ENCODE measurements at regions not wholly inside any gene's neighbourhood (a gene's known extent, or its start where the extent isn't known, plus 50 kb on each side); places are given as distances from the start of the nearest gene placed in this dataset.
"Not testable (repeated sequence)": the region's sequence is repeated elsewhere in the genome, so short reads cannot be mapped to it uniquely, and the experiment has no call there.

DNA sequence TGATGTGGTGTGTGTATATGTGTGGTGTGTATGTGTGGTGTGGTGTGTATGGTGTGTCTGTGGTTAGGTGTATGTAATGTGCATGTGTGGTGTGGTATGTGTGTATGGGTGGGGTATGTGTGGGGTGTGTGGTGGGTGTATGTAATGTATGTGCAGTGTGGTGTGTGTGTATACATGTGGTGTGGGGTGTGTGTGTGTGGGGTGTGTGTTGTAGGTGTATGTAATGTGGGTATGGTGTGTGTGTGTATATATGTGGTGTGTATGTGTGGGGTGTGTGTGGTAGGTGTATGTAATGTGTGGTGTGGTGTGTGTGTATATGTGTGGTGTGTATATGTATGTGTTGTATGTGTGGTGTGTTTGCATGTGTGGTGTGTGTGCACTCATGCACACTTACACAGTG, 84.8 kb upstream of the ID2 start:
- no peak for DNase-seq (ENCODE audit: low spot score)

DNA sequence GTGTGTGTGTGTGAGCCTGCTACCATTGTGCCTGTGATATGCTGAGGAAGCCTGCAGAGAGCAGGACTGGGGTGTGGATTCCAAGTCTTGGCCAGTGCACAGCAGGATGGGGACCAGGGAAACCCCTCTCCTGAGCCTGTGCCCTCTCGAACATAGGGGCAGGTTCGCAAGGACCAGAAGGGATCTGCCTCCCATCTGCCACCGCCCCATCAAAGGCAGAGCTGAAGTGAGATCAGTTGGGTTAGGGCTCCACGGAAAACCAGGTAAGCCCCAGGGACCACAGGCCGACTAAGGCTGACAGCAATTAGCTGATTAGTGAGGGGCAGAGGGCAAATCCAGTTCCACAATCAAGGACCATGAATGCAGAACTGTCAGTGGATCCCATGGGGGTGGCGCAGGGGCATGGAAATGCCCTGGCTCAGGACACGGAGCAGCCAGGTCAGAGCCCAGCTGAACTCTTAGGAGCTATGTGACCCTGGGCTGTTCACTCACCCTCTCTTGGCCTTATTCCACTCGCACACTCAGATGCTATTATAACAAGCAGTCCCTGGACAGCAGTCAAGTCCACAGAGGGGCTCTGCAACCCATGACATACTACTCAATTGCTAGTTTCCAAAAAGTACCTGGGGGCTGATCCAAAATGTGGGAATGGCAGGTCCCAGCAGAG, 84.2 kb upstream of the ID2 start:
- no peak for DNase-seq (ENCODE audit: low spot score)

DNA sequence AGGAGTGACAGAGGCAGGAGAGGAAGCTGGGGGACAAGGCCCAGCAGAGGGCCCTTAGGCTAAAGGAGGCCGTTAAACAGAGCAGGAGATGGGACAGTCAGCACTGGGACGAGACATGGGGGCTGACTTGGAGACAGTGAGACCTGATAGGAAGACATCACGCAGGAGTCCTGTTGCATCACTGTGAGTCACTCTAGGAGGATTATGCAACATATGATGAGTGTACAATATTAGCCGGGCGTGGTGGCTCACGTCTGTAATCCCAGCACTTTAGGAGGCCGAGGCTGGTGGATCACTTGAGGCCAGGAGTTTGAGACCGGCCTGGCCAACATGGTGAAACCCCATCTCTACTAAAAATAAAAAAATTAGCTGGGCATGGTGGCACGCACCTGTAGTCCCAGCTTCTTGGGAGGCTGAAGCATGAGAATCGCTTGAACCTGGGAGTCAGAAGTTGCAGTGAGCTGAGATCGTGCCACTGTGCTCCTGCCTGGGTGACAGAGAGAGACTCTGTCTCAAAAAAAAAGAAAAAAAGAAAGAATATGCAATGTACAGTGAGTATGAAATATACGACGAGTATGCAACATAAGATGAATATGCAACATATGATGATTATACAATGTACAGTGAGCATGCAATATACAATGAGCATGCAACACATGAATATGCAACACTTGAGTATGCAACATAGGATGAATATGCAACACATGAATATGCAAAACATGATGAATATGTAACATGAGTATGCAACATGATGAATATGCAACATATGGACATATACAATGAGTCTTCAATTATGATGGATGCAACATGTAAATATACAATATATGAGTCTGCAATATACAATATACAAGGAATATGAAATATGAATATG, 83.3 kb upstream of the ID2 start:
- peak; percentile 23 for DNase-seq (ENCODE audit: low spot score)

- no peak for DNase-seq (ENCODE audit: low spot score)
Measured at GRCh38 chr2:8599421-8600242, 82.2 kb upstream of the ID2 start.

- DNase-seq (ENCODE audit: low spot score), result no peak
Measured at GRCh38 chr2:8600456-8600855, 81.4 kb upstream of the ID2 start.

- DNase-seq (ENCODE audit: low spot score), result no peak
Measured at GRCh38 chr2:8602809-8603208, 79.0 kb upstream of the ID2 start.

DNA sequence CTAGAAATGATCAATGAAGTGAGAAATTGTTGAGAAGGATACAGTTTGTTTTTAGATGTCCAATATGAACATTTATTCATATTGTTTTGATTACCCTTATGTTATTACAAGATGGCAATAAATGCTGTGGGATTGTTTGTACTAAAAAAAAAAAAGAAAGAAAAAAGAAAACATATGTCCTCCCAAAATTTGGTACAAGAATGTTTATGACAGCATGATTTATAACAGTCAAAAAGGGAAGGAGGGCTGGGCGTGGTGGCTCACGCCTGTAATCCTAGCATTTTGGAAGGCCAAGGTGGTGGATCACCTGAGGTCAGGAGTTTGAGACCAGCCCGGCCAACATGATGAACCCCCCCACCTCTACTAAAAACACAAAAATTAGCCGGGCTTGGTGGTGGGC, 78.5 kb upstream of the ID2 start:
- DNase-seq (ENCODE audit: low spot score), result not testable (repeated sequence)

DNA sequence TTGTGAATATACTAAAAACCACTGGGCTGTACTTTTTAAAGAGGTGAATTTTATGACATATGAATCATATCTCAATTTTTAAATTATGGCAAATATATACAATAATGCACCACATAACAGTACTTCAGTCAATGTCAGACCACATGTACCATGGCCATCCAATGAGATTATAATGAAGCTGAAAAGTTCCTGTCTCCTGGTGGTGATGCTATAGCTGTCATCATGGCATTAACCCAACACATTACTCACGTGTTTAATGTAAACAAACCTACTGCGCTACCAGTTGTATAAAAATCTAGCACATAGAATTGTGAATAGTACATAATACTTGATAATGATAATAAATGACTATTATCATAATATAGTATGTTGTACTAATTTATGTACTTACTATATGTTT, 77.6 kb upstream of the ID2 start:
- DNase-seq (ENCODE audit: low spot score), result no peak

DNA sequence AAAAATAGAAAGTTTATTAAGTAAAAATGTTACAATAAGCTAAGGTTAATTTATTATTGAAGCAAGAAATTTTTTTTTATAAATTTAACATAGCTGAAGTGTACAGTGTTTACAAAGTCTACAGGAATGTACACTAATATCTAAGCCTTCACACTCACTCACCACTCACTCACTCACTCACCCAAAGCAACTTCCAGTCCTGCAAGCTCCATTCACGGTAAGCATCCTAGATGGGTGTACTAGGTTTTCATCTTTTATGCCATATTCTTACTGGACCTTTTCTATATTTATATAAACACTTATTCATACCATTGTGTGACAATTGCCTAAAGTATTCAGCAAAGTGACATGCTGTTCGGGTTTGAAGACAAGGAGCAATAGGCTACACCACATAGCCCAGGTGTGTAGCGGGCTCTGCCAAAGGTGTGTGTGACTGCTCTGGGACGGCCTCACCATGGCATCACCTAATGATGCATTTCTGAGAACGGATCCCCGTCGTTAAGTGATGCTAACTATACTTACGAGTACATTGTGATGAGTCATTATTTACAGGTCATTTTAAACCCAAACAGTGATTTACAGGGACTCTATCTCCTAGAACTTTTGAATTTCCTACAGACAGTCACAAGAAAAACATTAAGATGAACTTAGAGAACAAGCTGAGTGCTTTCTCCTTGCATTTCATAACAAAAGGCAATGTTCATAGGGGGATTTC, 76.3 kb upstream of the ID2 start:
- no peak for DNase-seq (ENCODE audit: low spot score)

DNA sequence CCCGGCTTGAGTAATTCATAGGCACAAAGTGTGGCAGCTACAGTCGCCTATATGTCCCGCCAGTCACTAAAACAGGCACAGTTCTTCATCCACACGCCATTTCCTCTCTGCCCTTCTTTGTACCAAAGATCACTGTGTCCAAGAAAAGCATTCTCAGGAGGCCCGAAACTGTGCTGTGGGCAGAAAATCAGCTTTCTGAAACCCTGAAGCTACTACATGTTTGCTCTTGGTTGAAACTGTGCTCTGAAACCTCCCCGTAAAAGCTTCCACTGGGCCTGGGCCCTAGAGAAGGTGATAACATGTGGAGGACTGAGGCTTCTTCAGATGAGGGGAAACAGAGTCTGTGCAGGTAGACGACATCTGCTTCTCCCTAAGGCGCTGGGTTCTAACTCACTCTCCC, 75.6 kb upstream of the ID2 start:
- DNase-seq (ENCODE audit: low spot score), result no peak

GRCh38 chr2:8606649-8607550, 75.0 kb upstream of the ID2 start:
- no peak for DNase-seq (ENCODE audit: low spot score)

- DNase-seq (ENCODE audit: low spot score), result no peak
Measured at GRCh38 chr2:8607606-8608005, 74.2 kb upstream of the ID2 start.

GRCh38 chr2:8608411-8608954, 73.4 kb upstream of the ID2 start:
- DNase-seq (ENCODE audit: low spot score), result no peak

DNA sequence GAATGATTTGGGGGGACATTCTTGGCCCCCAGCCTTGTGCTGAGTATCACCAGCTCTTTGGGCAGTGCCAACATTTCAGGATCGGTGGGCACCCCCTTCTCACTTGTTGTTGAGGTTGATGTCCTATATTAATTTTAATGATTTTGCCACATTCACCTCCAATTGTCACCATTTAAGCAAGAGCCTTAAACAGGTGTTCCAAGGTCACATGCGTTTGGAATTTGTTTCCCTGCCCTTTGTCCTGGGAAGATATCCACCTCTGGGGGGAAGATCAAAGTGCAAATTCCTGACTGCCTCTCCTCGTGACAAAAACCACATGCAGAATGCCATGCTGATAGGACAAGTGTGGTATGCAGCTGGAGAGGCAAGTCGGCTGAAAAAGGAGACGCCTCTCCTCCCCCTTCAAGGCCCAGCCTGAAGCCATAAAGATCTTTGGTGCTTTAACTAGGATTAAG, 72.5 kb upstream of the ID2 start:
- DNase-seq (ENCODE audit: low spot score), result peak; percentile 81

DNA sequence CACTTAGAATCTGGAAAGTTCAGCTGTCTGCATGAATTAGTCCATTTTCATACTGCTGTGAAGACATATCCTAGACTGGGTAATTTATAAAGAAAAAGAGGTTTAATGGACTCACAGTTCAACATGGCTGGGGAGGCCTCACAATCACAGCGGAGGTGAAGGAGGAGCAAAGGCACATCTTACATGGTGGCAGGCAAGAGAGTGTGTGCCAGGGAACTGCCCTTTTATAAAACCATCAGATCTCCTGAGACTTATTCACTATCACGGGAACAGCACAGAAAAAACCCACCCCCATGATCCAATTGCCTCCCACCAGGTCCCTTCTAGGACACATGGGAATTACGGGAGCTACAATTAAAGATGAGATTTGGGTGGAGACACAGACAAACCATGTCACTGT, 71.1 kb upstream of the ID2 start:
- DNase-seq (ENCODE audit: low spot score), result not testable (repeated sequence)

DNA sequence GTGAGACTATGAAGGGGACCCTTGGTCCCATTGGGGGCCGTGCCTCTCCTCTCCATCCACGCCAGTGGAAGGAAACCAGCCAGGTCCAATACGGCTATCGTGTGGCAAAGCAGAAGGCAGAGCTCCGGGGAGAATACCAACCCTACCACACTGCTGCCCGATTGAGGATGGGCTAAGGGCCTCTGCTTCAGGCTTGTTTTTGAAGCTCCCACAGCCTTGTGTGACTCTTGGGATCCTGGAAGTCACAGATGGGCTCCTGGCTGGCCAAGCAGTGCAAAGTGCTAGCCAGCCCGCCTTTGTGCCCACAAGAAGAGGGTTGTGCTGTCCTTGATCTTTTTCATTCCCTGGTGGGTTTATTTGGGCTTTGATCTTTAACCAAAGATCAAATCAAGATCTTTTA, 70.6 kb upstream of the ID2 start:
- DNase-seq (ENCODE audit: low spot score), result no peak

DNA sequence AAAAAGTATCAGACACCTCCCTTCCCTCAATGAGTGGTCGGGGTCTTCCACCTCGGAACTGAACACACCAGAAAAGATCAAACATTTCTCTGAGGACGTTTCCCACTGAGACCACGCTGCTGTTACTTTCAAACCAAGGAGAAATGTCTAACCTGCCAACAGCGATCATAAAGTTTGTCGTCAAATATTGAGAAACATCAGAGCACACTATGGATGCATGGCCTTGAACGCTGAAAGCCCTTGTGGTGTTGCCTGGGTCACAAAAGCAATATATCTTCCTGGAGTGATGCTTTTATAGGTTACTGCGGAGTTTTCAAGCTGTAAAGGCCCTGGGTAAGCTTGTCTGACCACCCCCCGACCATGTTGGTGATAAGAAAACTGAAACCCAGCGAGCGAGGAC, 70.2 kb upstream of the ID2 start:
- DNase-seq (ENCODE audit: low spot score), result no peak

DNA sequence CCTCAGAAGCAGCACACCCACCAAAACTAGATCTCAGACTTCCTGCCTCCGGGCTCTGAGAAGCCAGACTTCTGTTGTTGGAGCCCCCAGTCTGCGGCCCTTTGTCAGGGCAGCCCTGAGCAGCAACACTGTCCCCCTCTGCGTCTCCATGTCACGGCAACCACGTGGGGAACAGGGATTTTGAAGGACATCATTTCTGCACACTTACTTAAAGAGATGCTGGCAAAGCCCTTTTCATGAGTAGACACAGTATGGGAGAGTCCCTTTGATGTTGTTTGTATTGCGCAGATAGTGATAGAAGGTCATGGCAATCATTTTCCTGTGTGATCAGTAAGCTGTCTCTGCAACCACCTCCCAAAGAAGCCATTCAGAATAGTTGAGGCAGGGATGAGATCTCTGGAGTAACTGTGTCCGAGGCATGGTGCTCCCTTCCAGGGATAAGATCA, 69.1 kb upstream of the ID2 start:
- no peak for DNase-seq (ENCODE audit: low spot score)

GRCh38 chr2:8613207-8613999, 68.5 kb upstream of the ID2 start:
- DNase-seq (ENCODE audit: low spot score), result not testable (repeated sequence)

DNA sequence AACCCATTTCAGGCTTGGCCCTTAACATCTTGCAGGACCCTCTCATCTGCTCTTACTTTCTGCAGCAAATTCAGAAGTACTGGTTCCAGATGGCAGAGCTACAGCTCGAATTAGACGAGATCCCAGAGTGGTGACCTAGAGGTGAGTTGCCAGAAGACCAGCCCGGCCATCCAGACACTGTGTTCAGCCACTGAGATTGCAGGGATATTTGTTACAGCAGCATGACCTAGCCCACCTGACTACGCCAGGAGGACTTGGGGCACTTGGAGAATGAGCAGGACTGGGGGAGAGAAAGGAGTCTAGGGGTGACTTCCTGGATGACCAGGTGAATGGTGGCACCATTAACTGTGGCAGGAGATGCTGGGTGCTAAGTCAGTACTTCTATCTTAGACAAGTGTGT, 67.2 kb upstream of the ID2 start:
- no peak for DNase-seq (ENCODE audit: low spot score)

All from mucosa of gallbladder (tissue), 1 donor.